ENCODE measurements at regions not wholly inside any gene's neighbourhood (a gene's known extent, or its start where the extent isn't known, plus 50 kb on each side); places are given as distances from the start of the nearest gene placed in this dataset.

DNA sequence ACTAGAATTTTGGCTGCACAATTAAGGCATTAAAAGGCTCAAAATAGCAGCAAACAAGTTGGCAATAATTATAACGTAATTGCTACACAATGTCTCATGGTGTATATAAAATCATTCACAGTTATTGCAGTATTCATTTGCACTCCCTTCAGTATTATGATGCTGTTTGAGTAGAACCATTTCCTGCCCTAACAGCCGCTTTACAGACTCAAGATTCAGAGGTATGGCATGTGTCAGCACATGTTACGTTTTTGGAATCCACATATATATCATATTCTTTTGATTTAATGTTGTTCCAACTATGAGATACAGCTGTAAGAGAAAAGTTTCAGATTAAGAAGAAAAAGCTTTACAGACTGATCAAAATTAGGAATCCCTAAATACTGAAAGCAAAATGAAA is 56.3 kb upstream of the NCKAP5 start:
- H2AFZ ChIP-seq (ENCODE audit: low read length, unreplicated experiment) = no peak overlapping the region
- H3K27me3 ChIP-seq (ENCODE audit: insufficient read depth, low read length) = no peaks in the 10 kb centered on the region
- H3K36me3 ChIP-seq (ENCODE audit: insufficient read depth, low read length) = no peaks in the 10 kb centered on the region
- no peaks in the 10 kb centered on the region for H3K79me2 ChIP-seq (ENCODE audit: control insufficient read depth, insufficient read depth, low read length, unreplicated experiment)
- H3K4me1 ChIP-seq (ENCODE audit: control insufficient read depth, insufficient read depth, low read length, unreplicated experiment) = no peaks in the 10 kb centered on the region
- H3K27ac ChIP-seq (ENCODE audit: low read depth, low read length) = no peak overlapping the region
- H3K4me3 ChIP-seq (ENCODE audit: low read depth, low read length) = no peak overlapping the region

DNA sequence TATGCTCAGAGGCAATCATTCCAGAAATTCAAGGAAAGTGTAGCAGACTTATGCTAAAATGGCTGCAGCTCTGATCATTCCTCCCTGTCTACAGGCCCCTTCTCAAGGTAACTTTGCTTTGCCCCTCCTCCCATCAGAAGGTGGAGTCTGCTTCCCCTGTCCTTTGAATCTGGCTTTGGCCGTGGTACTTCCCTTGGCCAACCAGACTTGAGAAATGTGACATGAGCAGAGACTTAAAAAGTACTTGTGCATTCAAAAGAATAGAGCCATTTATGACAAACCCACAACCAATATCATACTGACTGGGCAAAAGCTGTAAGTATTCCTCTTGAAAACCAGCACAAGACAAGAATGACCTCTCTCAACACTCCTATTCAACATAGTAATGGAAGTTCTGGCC is 59.5 kb upstream of the NCKAP5 start:
- H3K4me3 ChIP-seq (ENCODE audit: low read depth, low read length) = no peak overlapping the region
- no peaks in the 10 kb centered on the region for H3K79me2 ChIP-seq (ENCODE audit: control insufficient read depth, insufficient read depth, low read length, unreplicated experiment)
- H3K4me1 ChIP-seq (ENCODE audit: control insufficient read depth, insufficient read depth, low read length, unreplicated experiment) = no peaks in the 10 kb centered on the region
- H2AFZ ChIP-seq (ENCODE audit: low read length, unreplicated experiment) = no peak overlapping the region
- no peak overlapping the region for H3K27ac ChIP-seq (ENCODE audit: low read depth, low read length)
- H3K36me3 ChIP-seq (ENCODE audit: insufficient read depth, low read length) = no peaks in the 10 kb centered on the region
- H3K27me3 ChIP-seq (ENCODE audit: insufficient read depth, low read length) = no peaks in the 10 kb centered on the region

DNA sequence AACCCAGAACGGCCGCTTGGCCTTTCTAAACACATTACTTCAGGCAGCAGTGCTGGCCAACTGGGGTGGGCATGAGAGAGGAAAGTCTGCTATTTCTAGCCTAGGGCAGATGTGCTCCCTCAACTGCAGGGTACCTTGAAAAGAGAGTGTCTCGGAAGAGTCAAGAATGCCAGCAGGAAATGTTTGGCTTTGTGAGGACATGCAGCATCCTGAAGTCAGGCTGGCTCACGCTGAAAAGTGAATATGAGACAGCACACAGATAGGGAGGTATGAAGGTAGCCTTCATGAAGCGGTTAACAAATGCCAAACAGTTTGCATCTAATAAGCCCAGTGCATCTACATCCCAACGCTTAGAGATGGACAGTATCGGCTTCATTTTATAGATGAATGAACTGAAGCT is 65.0 kb upstream of the NCKAP5 start:
- no peak overlapping the region for H3K4me3 ChIP-seq (ENCODE audit: low read depth, low read length)
- no peak overlapping the region for H2AFZ ChIP-seq (ENCODE audit: low read length, unreplicated experiment)
- no peaks in the 10 kb centered on the region for H3K27me3 ChIP-seq (ENCODE audit: insufficient read depth, low read length)
- H3K79me2 ChIP-seq (ENCODE audit: control insufficient read depth, insufficient read depth, low read length, unreplicated experiment) = no peaks in the 10 kb centered on the region
- H3K27ac ChIP-seq (ENCODE audit: low read depth, low read length) = no peak overlapping the region
- no peaks in the 10 kb centered on the region for H3K36me3 ChIP-seq (ENCODE audit: insufficient read depth, low read length)
- peaks cover 7% of the 10 kb centered on the region for H3K4me1 ChIP-seq (ENCODE audit: control insufficient read depth, insufficient read depth, low read length, unreplicated experiment)

GRCh38 chr2:133633881-133634409 is 65.7 kb upstream of the NCKAP5 start:
- H3K27me3 ChIP-seq (ENCODE audit: insufficient read depth, low read length) = no peaks in the 10 kb centered on the region
- H3K4me3 ChIP-seq (ENCODE audit: low read depth, low read length) = peak overlapping the region; percentile 59; the same call in 1 of the 2 replicates
- peaks cover 7% of the 10 kb centered on the region for H3K4me1 ChIP-seq (ENCODE audit: control insufficient read depth, insufficient read depth, low read length, unreplicated experiment)
- H3K36me3 ChIP-seq (ENCODE audit: insufficient read depth, low read length) = no peaks in the 10 kb centered on the region
- no peak overlapping the region for H3K27ac ChIP-seq (ENCODE audit: low read depth, low read length)
- no peaks in the 10 kb centered on the region for H3K79me2 ChIP-seq (ENCODE audit: control insufficient read depth, insufficient read depth, low read length, unreplicated experiment)
- peak overlapping the region; percentile 57 for H2AFZ ChIP-seq (ENCODE audit: low read length, unreplicated experiment)

DNA sequence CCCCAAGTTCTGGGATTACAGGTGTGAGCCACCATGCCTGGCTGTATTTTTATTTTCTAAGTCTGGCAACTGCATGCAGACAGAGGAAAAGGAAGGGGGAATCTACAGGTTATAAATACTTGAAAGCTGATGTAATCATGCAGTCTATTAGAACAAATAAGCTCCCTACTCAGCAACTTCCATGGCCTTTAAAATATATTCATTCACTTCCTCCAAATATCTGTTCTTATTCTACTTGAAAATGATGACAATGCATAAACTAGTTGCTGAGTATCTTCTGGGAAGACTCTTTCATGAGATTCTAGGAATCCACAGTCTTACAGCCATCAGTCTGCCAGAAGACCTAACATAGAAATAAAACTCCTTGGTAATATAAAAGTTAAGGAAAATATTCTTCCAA is 66.9 kb upstream of the NCKAP5 start:
- Histone ChIP-seq H3K27me3 (ENCODE audit: insufficient read depth, low read length) (no peaks in the 10 kb centered on the region), H3K4me1 (ENCODE audit: control insufficient read depth, insufficient read depth, low read length, unreplicated experiment) (peaks cover 7% of the 10 kb centered on the region), H3K36me3 (ENCODE audit: insufficient read depth, low read length) (no peaks in the 10 kb centered on the region), H2AFZ (ENCODE audit: low read length, unreplicated experiment) (no peak overlapping the region), H3K79me2 (ENCODE audit: control insufficient read depth, insufficient read depth, low read length, unreplicated experiment) (no peaks in the 10 kb centered on the region), H3K4me3 (ENCODE audit: low read depth, low read length) (no peak overlapping the region), H3K27ac (ENCODE audit: low read depth, low read length) (no peak overlapping the region)

DNA sequence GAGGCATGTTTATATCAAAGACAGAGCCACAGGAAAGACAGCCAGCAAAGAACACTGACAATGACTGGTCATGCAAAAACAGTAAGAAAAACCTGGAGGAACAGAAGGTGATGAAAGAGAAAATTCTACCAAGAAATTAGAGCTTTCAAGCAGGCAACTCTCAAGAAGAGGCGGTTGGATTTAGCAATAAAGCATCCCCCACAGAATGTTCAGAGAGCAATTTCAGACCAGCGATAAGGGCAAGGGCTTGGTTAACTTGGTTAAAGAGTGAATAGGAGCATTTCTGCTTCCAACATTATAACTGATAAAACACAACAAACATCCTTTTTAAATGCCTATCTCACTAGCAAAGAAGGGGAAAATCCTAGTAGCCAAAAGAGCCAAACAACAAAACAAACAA is 68.0 kb upstream of the NCKAP5 start:
- Histone ChIP-seq H3K79me2 (ENCODE audit: control insufficient read depth, insufficient read depth, low read length, unreplicated experiment) (no peaks in the 10 kb centered on the region), H3K27me3 (ENCODE audit: insufficient read depth, low read length) (no peaks in the 10 kb centered on the region), H3K36me3 (ENCODE audit: insufficient read depth, low read length) (no peaks in the 10 kb centered on the region), H3K27ac (ENCODE audit: low read depth, low read length) (no peak overlapping the region), H3K4me1 (ENCODE audit: control insufficient read depth, insufficient read depth, low read length, unreplicated experiment) (peaks cover 7% of the 10 kb centered on the region), H3K4me3 (ENCODE audit: low read depth, low read length) (no peak overlapping the region), H2AFZ (ENCODE audit: low read length, unreplicated experiment) (no peak overlapping the region)

- Histone ChIP-seq H3K4me3 (ENCODE audit: low read depth, low read length) (no peak overlapping the region), H3K4me1 (ENCODE audit: control insufficient read depth, insufficient read depth, low read length, unreplicated experiment) (no peaks in the 10 kb centered on the region), H3K36me3 (ENCODE audit: insufficient read depth, low read length) (no peaks in the 10 kb centered on the region), H2AFZ (ENCODE audit: low read length, unreplicated experiment) (no peak overlapping the region), H3K27me3 (ENCODE audit: insufficient read depth, low read length) (no peaks in the 10 kb centered on the region), H3K27ac (ENCODE audit: low read depth, low read length) (no peak overlapping the region), H3K79me2 (ENCODE audit: control insufficient read depth, insufficient read depth, low read length, unreplicated experiment) (no peaks in the 10 kb centered on the region)
Observed at GRCh38 chr2:133640103-133640502, 71.8 kb upstream of the NCKAP5 start.

GRCh38 chr2:133641497-133641896 is 73.2 kb upstream of the NCKAP5 start:
- no peak overlapping the region for H3K27ac ChIP-seq (ENCODE audit: low read depth, low read length)
- H3K79me2 ChIP-seq (ENCODE audit: control insufficient read depth, insufficient read depth, low read length, unreplicated experiment) = no peaks in the 10 kb centered on the region
- H3K27me3 ChIP-seq (ENCODE audit: insufficient read depth, low read length) = no peaks in the 10 kb centered on the region
- H3K4me1 ChIP-seq (ENCODE audit: control insufficient read depth, insufficient read depth, low read length, unreplicated experiment) = no peaks in the 10 kb centered on the region
- no peaks in the 10 kb centered on the region for H3K36me3 ChIP-seq (ENCODE audit: insufficient read depth, low read length)
- H2AFZ ChIP-seq (ENCODE audit: low read length, unreplicated experiment) = no peak overlapping the region
- no peak overlapping the region for H3K4me3 ChIP-seq (ENCODE audit: low read depth, low read length)

DNA sequence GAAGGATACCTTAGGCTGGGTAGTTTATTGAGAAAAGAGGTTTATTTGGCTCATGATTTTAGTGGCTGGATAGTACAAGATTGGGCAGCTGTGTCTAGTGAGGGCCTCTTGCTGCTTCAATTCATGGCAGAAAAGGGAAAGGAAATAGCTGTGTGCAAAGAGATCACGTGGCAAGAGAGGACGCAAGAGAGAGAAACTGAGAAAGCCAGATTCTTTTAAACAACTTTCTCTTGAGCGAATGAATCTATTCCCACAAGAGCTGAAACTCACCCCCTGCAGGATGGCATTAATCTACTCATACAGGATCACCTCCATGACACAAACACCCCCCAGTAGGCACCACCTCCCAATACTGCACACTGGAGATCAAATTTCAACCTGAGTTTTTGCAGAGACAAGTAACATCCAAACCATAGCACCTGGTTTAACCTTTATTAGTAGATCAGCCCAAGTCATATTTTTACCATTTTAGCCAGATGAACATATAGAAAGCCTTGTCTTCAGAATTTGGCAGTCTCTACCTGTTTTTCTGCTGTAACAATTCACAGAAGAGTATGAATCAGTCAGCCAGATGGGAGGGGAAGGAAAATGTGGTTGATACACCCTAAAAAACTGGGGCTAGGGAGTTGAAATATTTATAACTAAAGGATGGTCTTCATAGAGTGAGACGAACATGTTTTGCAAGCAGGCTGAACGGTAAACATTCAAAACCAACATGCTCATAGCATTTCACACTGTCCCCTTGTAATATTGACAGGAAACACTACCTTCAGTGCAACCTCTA is 73.9 kb upstream of the NCKAP5 start:
- Histone ChIP-seq H3K79me2 (ENCODE audit: control insufficient read depth, insufficient read depth, low read length, unreplicated experiment) (no peaks in the 10 kb centered on the region), H2AFZ (ENCODE audit: low read length, unreplicated experiment) (no peak overlapping the region), H3K4me3 (ENCODE audit: low read depth, low read length) (no peak overlapping the region), H3K36me3 (ENCODE audit: insufficient read depth, low read length) (no peaks in the 10 kb centered on the region), H3K27me3 (ENCODE audit: insufficient read depth, low read length) (no peaks in the 10 kb centered on the region), H3K4me1 (ENCODE audit: control insufficient read depth, insufficient read depth, low read length, unreplicated experiment) (no peaks in the 10 kb centered on the region), H3K27ac (ENCODE audit: low read depth, low read length) (no peak overlapping the region)

GRCh38 chr2:133642791-133643191 is 74.5 kb upstream of the NCKAP5 start:
- Histone ChIP-seq H3K4me1 (ENCODE audit: control insufficient read depth, insufficient read depth, low read length, unreplicated experiment) (no peaks in the 10 kb centered on the region), H3K36me3 (ENCODE audit: insufficient read depth, low read length) (no peaks in the 10 kb centered on the region), H2AFZ (ENCODE audit: low read length, unreplicated experiment) (no peak overlapping the region), H3K27me3 (ENCODE audit: insufficient read depth, low read length) (no peaks in the 10 kb centered on the region), H3K79me2 (ENCODE audit: control insufficient read depth, insufficient read depth, low read length, unreplicated experiment) (no peaks in the 10 kb centered on the region), H3K27ac (ENCODE audit: low read depth, low read length) (no peak overlapping the region), H3K4me3 (ENCODE audit: low read depth, low read length) (no peak overlapping the region)

DNA sequence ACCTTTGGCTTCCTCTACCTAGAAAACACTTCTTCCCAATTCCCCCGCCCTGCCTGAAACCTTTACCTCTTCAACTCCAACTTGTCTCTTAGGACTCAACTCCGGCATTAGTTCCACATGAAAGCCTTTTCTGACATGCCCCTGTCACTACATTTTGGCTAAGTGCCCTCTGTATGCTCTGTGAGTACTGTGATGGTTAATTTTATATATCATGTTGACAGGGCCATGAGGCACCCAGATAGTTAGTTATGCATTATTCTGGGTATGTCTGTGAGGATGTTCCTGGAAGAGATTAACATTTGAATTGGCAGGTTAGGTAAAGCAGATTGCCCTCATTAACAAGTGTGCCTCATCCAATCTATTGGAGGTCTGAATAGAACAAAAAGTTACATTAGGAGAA is 75.6 kb upstream of the NCKAP5 start:
- Histone ChIP-seq H3K79me2 (ENCODE audit: control insufficient read depth, insufficient read depth, low read length, unreplicated experiment) (no peaks in the 10 kb centered on the region), H3K4me1 (ENCODE audit: control insufficient read depth, insufficient read depth, low read length, unreplicated experiment) (no peaks in the 10 kb centered on the region), H3K36me3 (ENCODE audit: insufficient read depth, low read length) (no peaks in the 10 kb centered on the region), H3K27me3 (ENCODE audit: insufficient read depth, low read length) (no peaks in the 10 kb centered on the region), H3K27ac (ENCODE audit: low read depth, low read length) (no peak overlapping the region), H2AFZ (ENCODE audit: low read length, unreplicated experiment) (no peak overlapping the region), H3K4me3 (ENCODE audit: low read depth, low read length) (no peak overlapping the region)

Data from ACC112 (cell line).